Breast epithelium (tissue), 4 donors: ENCODE measurements at regions not wholly inside any gene's neighbourhood (a gene's known extent, or its start where the extent isn't known, plus 50 kb on each side); places are given as distances from the start of the nearest gene placed in this dataset.

Experiments used
- DNase-seq, 2 donors: peaks; one replicate each; pipeline ENCODE4 v3.0.0-alpha.2; 2019; ENCODE audit warnings: low spot score in 2 of 2
- H3K27ac ChIP-seq, 2 donors: fragments of 200-600 bp; sonication (generic) in 1 of 2; one replicate each; pipeline ENCODE4 v1.5.1; 2016 to 2019; ENCODE audit warnings: mild to moderate bottlenecking in 1 of 2
- H3K27me3 ChIP-seq, 2 donors: fragments of 200-600 bp; sonication (generic) in 1 of 2; one replicate each; pipeline versions ENCODE4 v1.5.1 to v1.6.0; 2017 to 2019; ENCODE audit warnings: control low read depth in 1 of 2, mild to moderate bottlenecking in 1 of 2
- H3K36me3 ChIP-seq: fragments of 200-600 bp; one replicate; pipeline ENCODE4 v1.5.1; 2019
- H3K4me1 ChIP-seq, 2 donors: fragments of 200-600 bp; sonication (generic); one replicate each; pipeline ENCODE4 v1.5.1; 2016 to 2019; ENCODE audit warnings: control low read depth in 1 of 2
- H3K4me3 ChIP-seq, 3 donors: fragments of 200-600 bp; sonication (generic); 1 replicate in 2 of 3; 2 replicates in 1 of 3; pipeline ENCODE4 v1.5.1; 2016 to 2019; ENCODE audit warnings: mild to moderate bottlenecking in 3 of 3, moderate library complexity in 2 of 3
- H3K9me3 ChIP-seq, 2 donors: fragments of 200-600 bp; sonication (generic) in 1 of 2; one replicate each; pipeline ENCODE4 v1.5.1; 2016 to 2019; ENCODE audit warnings: control low read depth in 1 of 2
- CTCF ChIP-seq, 3 donors: fragments of 450-650 bp; IDR thresholded peaks; one replicate each; pipeline ENCODE4 v1.5.1; 2016 to 2017; ENCODE audit warnings: antibody characterized with exemption in 3 of 3, mild to moderate bottlenecking in 3 of 3, moderate library complexity in 3 of 3
- POLR2A ChIP-seq: fragments of 450-650 bp; IDR thresholded peaks from one replicate; pipeline ENCODE4 v1.6.1; 2016; ENCODE audit warnings: antibody characterized with exemption, mild to moderate bottlenecking, moderate library complexity
- POLR2AphosphoS5 ChIP-seq, 3 donors: sonication (generic); formaldehyde crosslinking; IDR thresholded peaks; one replicate each; pipeline ENCODE4 v1.6.1; 2017; ENCODE audit warnings: antibody characterized with exemption in 3 of 3
- intact Hi-C: fragments of 100-400 bp; cut with DNase I; formaldehyde crosslinking; loops from one replicate; pipeline ENCODE4 v1.15.1; 2023; ENCODE audit warnings: low total_unique reads

- Histone ChIP-seq H3K27me3 (no peaks in the 10 kb centered on the region), H3K4me1 (no peaks in the 10 kb centered on the region), H3K27ac (no peak overlapping the region), H3K9me3 (no peaks in the 10 kb centered on the region), H3K4me3 (no peak overlapping the region), H3K36me3 (no peaks in the 10 kb centered on the region)
- no peak for TF ChIP-seq POLR2A
- no peak for TF ChIP-seq CTCF (IDR thresholded peaks at IDR 0.05)
- TF ChIP-seq POLR2AphosphoS5 (IDR thresholded peaks at IDR 0.05): no peak
- intact Hi-C loops: no loop called here
- DNase-seq: no peak
Observed at GRCh38 chr16:76059186-76059585, 218.0 kb upstream of the CNTNAP4 start.

- no peaks in the 10 kb centered on the region for H3K4me1 ChIP-seq
- H3K27me3 ChIP-seq: no peaks in the 10 kb centered on the region
- no peak for DNase-seq
- H3K36me3 ChIP-seq: no peaks in the 10 kb centered on the region
- H3K27ac ChIP-seq: no peak overlapping the region
- no peak overlapping the region for H3K4me3 ChIP-seq
- TF ChIP-seq CTCF (IDR thresholded peaks at IDR 0.05) (no peak), POLR2A (no peak), POLR2AphosphoS5 (IDR thresholded peaks at IDR 0.05) (no peak)
- intact Hi-C loops: no loop called here
- H3K9me3 ChIP-seq: no peaks in the 10 kb centered on the region
Observed at GRCh38 chr16:76059701-76060100, 217.5 kb upstream of the CNTNAP4 start.

- no peak for DNase-seq
- intact Hi-C loops: no loop called here
- H3K27me3 ChIP-seq: no peaks in the 10 kb centered on the region
- TF ChIP-seq POLR2AphosphoS5 (IDR thresholded peaks at IDR 0.05) (no peak), POLR2A (no peak), CTCF (IDR thresholded peaks at IDR 0.05) (no peak)
- no peak overlapping the region for H3K4me3 ChIP-seq
- no peaks in the 10 kb centered on the region for H3K4me1 ChIP-seq
- H3K36me3 ChIP-seq: no peaks in the 10 kb centered on the region
- H3K27ac ChIP-seq: no peak overlapping the region
- H3K9me3 ChIP-seq: peaks cover 0 to 4% of the 10 kb centered on the region in 2 donors
Observed at GRCh38 chr16:76071690-76072089, 205.5 kb upstream of the CNTNAP4 start.

GRCh38 chr16:76081967-76082366, 195.2 kb upstream of the CNTNAP4 start:
- Histone ChIP-seq H3K36me3 (no peaks in the 10 kb centered on the region), H3K27me3 (no peaks in the 10 kb centered on the region), H3K27ac (no peak overlapping the region), H3K4me1 (no peaks in the 10 kb centered on the region), H3K4me3 (no peak overlapping the region), H3K9me3 (no peaks in the 10 kb centered on the region)
- DNase-seq: no peak
- TF ChIP-seq POLR2AphosphoS5 (IDR thresholded peaks at IDR 0.05): no peak
- no peak for TF ChIP-seq POLR2A
- TF ChIP-seq CTCF (IDR thresholded peaks at IDR 0.05): no peak
- intact Hi-C loops: no loop called here

- Histone ChIP-seq H3K27ac (no peak overlapping the region), H3K27me3 (no peaks in the 10 kb centered on the region), H3K9me3 (peaks cover 8 to 18% of the 10 kb centered on the region in 2 donors), H3K4me3 (no peak overlapping the region), H3K36me3 (no peaks in the 10 kb centered on the region), H3K4me1 (no peaks in the 10 kb centered on the region)
- intact Hi-C loops: no loop called here
- DNase-seq: no peak
- no peak for TF ChIP-seq POLR2A
- TF ChIP-seq POLR2AphosphoS5 (IDR thresholded peaks at IDR 0.05): no peak
- no peak for TF ChIP-seq CTCF (IDR thresholded peaks at IDR 0.05)
Observed at GRCh38 chr16:76106647-76107046, 170.6 kb upstream of the CNTNAP4 start.
